ENCODE measurements at regions not wholly inside any gene's neighbourhood (a gene's known extent, or its start where the extent isn't known, plus 50 kb on each side); places are given as distances from the start of the nearest gene placed in this dataset.

- 95% methylated on average over 3 of the region's 3 CpGs for WGBS
- H3K9ac ChIP-seq (ENCODE audit: low read depth in 1 of 2, low read length in 2 of 2): no peak overlapping the region
- H3K9me3 ChIP-seq (ENCODE audit: control insufficient read depth in 4 of 4, low read length in 3 of 4): no peaks in the 10 kb centered on the region
- H3K4me1 ChIP-seq (ENCODE audit: control insufficient read depth in 4 of 4, insufficient read depth in 4 of 4, low read length in 3 of 4): no peaks in the 10 kb centered on the region
- no peak for TF ChIP-seq CTCF (IDR thresholded peaks at IDR 0.05; ENCODE audit: low read depth, low read length, missing input control)
- H3K27ac ChIP-seq (ENCODE audit: low read depth in 1 of 2, low read length in 2 of 2): no peak overlapping the region
- H3K36me3 ChIP-seq (ENCODE audit: control insufficient read depth in 4 of 4, insufficient read depth in 3 of 4, low read depth in 1 of 4, low read length in 3 of 4): no peaks in the 10 kb centered on the region
- H3K4me3 ChIP-seq (ENCODE audit: low read depth in 1 of 3, low read length in 3 of 3): no peak overlapping the region
- no peaks in the 10 kb centered on the region for H3K27me3 ChIP-seq (ENCODE audit: control insufficient read depth in 4 of 4, insufficient read depth in 4 of 4, low read length in 3 of 4)
- no peak for DNase-seq (ENCODE audit: low spot score)
These were observed 88.7 kb upstream of the KRR1 start for GRCh38 chr12:75600146-75600545.

GRCh38 chr12:75599061-75599460, 87.7 kb upstream of the KRR1 start:
- no peak for TF ChIP-seq HNF4G (IDR thresholded peaks at IDR 0.05)
- no peak for TF ChIP-seq FOXA1 (IDR thresholded peaks at IDR 0.05)
- TF ChIP-seq REST (IDR thresholded peaks at IDR 0.05): no peak
- TF ChIP-seq CTCF (IDR thresholded peaks at IDR 0.05; ENCODE audit: low read depth, low read length, missing input control): no peak
- TF ChIP-seq ZBTB33 (IDR thresholded peaks at IDR 0.05): no peak
- no peak for TF ChIP-seq MAX (IDR thresholded peaks at IDR 0.05)
- TF ChIP-seq EGR1 (IDR thresholded peaks at IDR 0.05; ENCODE audit: low read depth in 2 of 2): no peak
- TF ChIP-seq YY1 (IDR thresholded peaks at IDR 0.05): no peak
- TF ChIP-seq NR2F2 (IDR thresholded peaks at IDR 0.05): no peak
- no peak for TF ChIP-seq RAD21 (IDR thresholded peaks at IDR 0.05)
- TF ChIP-seq JUND (IDR thresholded peaks at IDR 0.05): no peak
- WGBS: 92% methylated on average over 3 of the region's 3 CpGs

More at GRCh38 chr12:75599061-75599460, 87.7 kb upstream of the KRR1 start:
- H3K4me3 ChIP-seq (ENCODE audit: low read depth in 1 of 3, low read length in 3 of 3): no peak overlapping the region
- DNase-seq (ENCODE audit: low spot score): no peak
- H3K9ac ChIP-seq (ENCODE audit: low read depth in 1 of 2, low read length in 2 of 2): no peak overlapping the region
- H3K9me3 ChIP-seq (ENCODE audit: control insufficient read depth in 4 of 4, low read length in 3 of 4): no peaks in the 10 kb centered on the region
- H3K27me3 ChIP-seq (ENCODE audit: control insufficient read depth in 4 of 4, insufficient read depth in 4 of 4, low read length in 3 of 4): no peaks in the 10 kb centered on the region
- no peaks in the 10 kb centered on the region for H3K36me3 ChIP-seq (ENCODE audit: control insufficient read depth in 4 of 4, insufficient read depth in 3 of 4, low read depth in 1 of 4, low read length in 3 of 4)
- no peaks in the 10 kb centered on the region for H3K4me1 ChIP-seq (ENCODE audit: control insufficient read depth in 4 of 4, insufficient read depth in 4 of 4, low read length in 3 of 4)
- H3K27ac ChIP-seq (ENCODE audit: low read depth in 1 of 2, low read length in 2 of 2): no peak overlapping the region

All from liver (tissue), 8 donors.